ENCODE measurements at regions not wholly inside any gene's neighbourhood (a gene's known extent, or its start where the extent isn't known, plus 50 kb on each side); places are given as distances from the start of the nearest gene placed in this dataset.

DNA sequence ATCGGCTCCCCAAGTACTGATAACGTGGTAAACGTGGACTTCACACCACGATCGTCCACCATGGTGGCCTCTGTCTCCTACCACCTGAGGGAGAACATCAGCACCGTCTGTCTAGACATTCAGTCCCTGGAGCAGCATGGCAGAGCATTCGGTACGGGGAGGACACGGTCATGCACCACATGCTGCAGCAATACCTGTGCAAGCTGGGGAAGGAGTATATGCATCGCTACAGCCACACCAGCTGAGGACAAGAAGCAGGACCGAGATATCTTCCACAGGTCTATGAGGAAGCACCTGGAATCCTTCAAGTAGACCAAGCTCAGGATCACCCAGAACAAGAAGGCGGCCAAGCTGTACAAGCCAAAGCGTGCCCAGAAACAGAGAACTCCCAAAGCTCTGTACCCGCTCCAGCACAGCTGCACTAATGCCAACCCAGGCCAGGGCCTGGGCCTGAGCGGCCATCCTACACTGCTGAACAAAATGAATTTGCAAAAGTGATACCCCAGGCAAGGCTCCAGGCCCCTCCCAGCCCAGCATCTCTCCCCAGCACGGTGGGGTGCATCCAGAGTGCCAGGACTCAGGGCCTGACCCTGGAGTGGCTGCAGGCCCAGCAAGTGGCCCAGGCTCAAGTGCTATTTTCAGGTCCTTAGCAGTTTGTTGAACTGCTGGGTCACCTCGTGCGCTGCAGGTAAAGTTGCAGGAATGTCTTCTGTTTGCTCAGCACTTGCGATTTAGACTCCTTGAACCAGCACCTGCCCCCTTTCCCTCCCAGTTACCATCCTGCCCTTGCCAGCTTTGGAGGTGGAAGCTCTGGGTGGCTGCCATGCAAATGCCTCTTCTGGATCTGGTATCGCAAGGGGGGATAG is 119.3 kb upstream of the SERPIND1 start:
- no peak for DNase-seq (ENCODE audit: low spot score)

DNA sequence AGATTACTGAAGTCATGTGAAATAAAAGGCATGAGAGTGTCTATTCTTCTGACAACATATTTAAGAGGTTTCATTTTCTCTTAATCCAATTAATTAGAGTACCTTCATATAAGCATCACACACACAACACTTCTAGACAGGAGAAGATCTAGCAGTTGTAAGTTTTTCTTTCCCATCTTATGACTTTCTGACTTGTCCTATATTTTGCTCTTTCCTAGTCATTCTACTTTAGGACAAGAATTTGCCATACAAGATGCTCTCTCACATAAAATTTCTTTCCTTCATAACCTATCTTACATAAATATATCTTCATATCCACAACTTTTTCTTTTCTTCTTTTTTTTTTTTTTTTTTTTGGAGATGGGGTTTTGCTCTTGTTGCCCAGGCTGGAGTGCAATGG is 118.3 kb upstream of the SERPIND1 start:
- no peak for DNase-seq (ENCODE audit: low spot score)

DNA sequence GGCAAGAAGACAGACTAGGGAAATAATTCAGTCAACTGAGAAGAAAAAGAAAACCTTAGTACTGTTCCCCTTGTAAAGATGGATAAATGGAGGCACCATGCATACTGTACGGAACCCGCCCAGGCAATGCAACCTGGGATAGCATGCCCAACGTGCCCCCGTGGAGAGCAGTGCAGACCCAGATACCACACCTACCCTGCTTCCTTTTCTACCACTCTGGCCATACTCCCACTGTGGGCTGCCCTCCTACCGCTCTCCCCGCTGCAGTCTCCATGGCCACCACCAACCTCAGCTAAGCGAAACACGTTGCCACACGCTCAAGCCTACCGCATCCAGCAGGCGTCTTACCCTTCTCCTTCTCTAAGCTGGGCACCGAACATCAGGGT is 117.4 kb upstream of the SERPIND1 start:
- no peak for DNase-seq (ENCODE audit: low spot score)

GRCh38 chr22:20656902-20657836 is 116.7 kb upstream of the SERPIND1 start:
- no peak for DNase-seq (ENCODE audit: low spot score)
